MM.1S (cell line): ENCODE measurements at regions not wholly inside any gene's neighbourhood (a gene's known extent, or its start where the extent isn't known, plus 50 kb on each side); places are given as distances from the start of the nearest gene placed in this dataset.
"Not testable (repeated sequence)": the region's sequence is repeated elsewhere in the genome, so short reads cannot be mapped to it uniquely, and the experiment has no call there.

Experiments
- DNase-seq: peaks from one replicate; pipeline ENCODE4 v3.0.0-alpha.2; 2015
- H2AFZ ChIP-seq: fragments of 300-600 bp; sonication (generic); 2 replicates; pipeline ENCODE4 v1.6.0; 2016; ENCODE audit warnings: antibody characterized with exemption, low read length
- H3F3A ChIP-seq: fragments of 300-600 bp; sonication (generic); 2 replicates; pipeline ENCODE4 v1.6.1; 2016; ENCODE audit warnings: mild to moderate bottlenecking, antibody characterized with exemption, low read length, moderate library complexity, mixed read lengths; ENCODE audit not compliant: insufficient read depth
- H3K27ac ChIP-seq: fragments of 300-600 bp; sonication (generic); 2 replicates; pipeline ENCODE4 v1.5.1; 2016; ENCODE audit warnings: mild to moderate bottlenecking, low read length
- H3K27me3 ChIP-seq: fragments of 300-600 bp; sonication (generic); replicated peaks from 2 replicates; pipeline ENCODE4 v1.6.0; 2016; ENCODE audit warnings: low read length; ENCODE audit not compliant: insufficient read depth
- H3K36me3 ChIP-seq: fragments of 300-600 bp; sonication (generic); replicated peaks from 2 replicates; pipeline ENCODE4 v1.6.1; 2016; ENCODE audit warnings: mild to moderate bottlenecking, low read length, mixed read lengths; ENCODE audit not compliant: insufficient read depth
- H3K4me1 ChIP-seq: fragments of 300-600 bp; sonication (generic); 2 replicates; pipeline ENCODE4 v1.6.1; 2016; ENCODE audit warnings: low read length, mixed read lengths
- H3K4me2 ChIP-seq: fragments of 300-600 bp; sonication (generic); 2 replicates; pipeline ENCODE4 v1.6.0; 2016; ENCODE audit warnings: low read depth, low read length
- H3K4me3 ChIP-seq: fragments of 300-600 bp; sonication (generic); 2 replicates; pipeline ENCODE4 v1.5.1; 2016; ENCODE audit warnings: low read length, mixed read lengths
- H3K79me2 ChIP-seq: fragments of 300-600 bp; sonication (generic); 2 replicates; pipeline ENCODE4 v1.6.1; 2016; ENCODE audit warnings: mixed run types, low read length, mixed read lengths
- H3K9ac ChIP-seq: fragments of 300-600 bp; sonication (generic); 2 replicates; pipeline ENCODE4 v1.6.1; 2016; ENCODE audit warnings: low read length, mixed read lengths
- H3K9me2 ChIP-seq: fragments of 300-600 bp; sonication (generic); replicated peaks from 2 replicates; pipeline ENCODE4 v1.6.1; 2016; ENCODE audit warnings: mild to moderate bottlenecking, low read length, mixed read lengths; ENCODE audit not compliant: insufficient read depth
- H3K9me3 ChIP-seq: fragments of 300-600 bp; sonication (generic); replicated peaks from 2 replicates; pipeline ENCODE4 v1.6.1; 2016; ENCODE audit warnings: mild to moderate bottlenecking, low read length, mixed read lengths; ENCODE audit not compliant: insufficient read depth
- H4K20me1 ChIP-seq: fragments of 300-600 bp; sonication (generic); 2 replicates; pipeline ENCODE4 v1.6.1; 2016; ENCODE audit warnings: mild to moderate bottlenecking, low read length, moderate library complexity, mixed read lengths; ENCODE audit not compliant: insufficient read depth
- CTCF ChIP-seq: fragments of 300-600 bp; sonication (generic); IDR thresholded peaks from 2 replicates; pipeline ENCODE4 v1.5.1; 2016; ENCODE audit warnings: antibody characterized with exemption, low read length, mixed read lengths
- EZH2 ChIP-seq: fragments of 300-600 bp; sonication (generic); optimal IDR thresholded peaks from 2 replicates; pipeline ENCODE3; 2017; ENCODE audit warnings: low read depth, mild to moderate bottlenecking, antibody characterized with exemption, low read length, mixed read lengths
- EZH2phosphoT487 ChIP-seq: fragments of 300-600 bp; sonication (generic); IDR thresholded peaks from 2 replicates; pipeline ENCODE4 v1.6.1; 2018; ENCODE audit warnings: antibody characterized with exemption, low read length

- H3K4me1 ChIP-seq: no peaks in the 10 kb centered on the region
- TF ChIP-seq EZH2phosphoT487: no peak
- no peak for TF ChIP-seq EZH2
- no peak for TF ChIP-seq CTCF
- H3K27me3 ChIP-seq: 0 out of 2 replicates have a peak, but pooled peaks cover 3% of the 10 kb centered on the region
- no peak overlapping the region for H3K4me2 ChIP-seq
- no peaks in the 10 kb centered on the region for H3F3A ChIP-seq
- no peak overlapping the region for H2AFZ ChIP-seq
- H4K20me1 ChIP-seq: no peaks in the 10 kb centered on the region
- H3K79me2 ChIP-seq: no peaks in the 10 kb centered on the region
- no peaks in the 10 kb centered on the region for H3K9me2 ChIP-seq
- no peaks in the 10 kb centered on the region for H3K9me3 ChIP-seq
- H3K36me3 ChIP-seq: no peaks in the 10 kb centered on the region
- no peak overlapping the region for H3K9ac ChIP-seq
- no peak overlapping the region for H3K4me3 ChIP-seq
- DNase-seq: no peak
- no peak overlapping the region for H3K27ac ChIP-seq
Measured at GRCh38 chr1:157326173-157326859, 188.1 kb upstream of the ETV3 start.

- no peak overlapping the region for H3K27ac ChIP-seq
- DNase-seq: no peak
- no peaks in the 10 kb centered on the region for H3F3A ChIP-seq
- H3K4me1 ChIP-seq: no peaks in the 10 kb centered on the region
- H4K20me1 ChIP-seq: no peaks in the 10 kb centered on the region
- H3K27me3 ChIP-seq: 0 out of 2 replicates have a peak, but pooled peaks cover 3% of the 10 kb centered on the region
- H2AFZ ChIP-seq: no peak overlapping the region
- no peaks in the 10 kb centered on the region for H3K36me3 ChIP-seq
- no peaks in the 10 kb centered on the region for H3K9me3 ChIP-seq
- no peak overlapping the region for H3K4me3 ChIP-seq
- no peaks in the 10 kb centered on the region for H3K79me2 ChIP-seq
- no peaks in the 10 kb centered on the region for H3K9me2 ChIP-seq
- no peak overlapping the region for H3K9ac ChIP-seq
- TF ChIP-seq EZH2 (no peak), CTCF (no peak), EZH2phosphoT487 (no peak)
- H3K4me2 ChIP-seq: no peak overlapping the region
Measured at GRCh38 chr1:157325220-157325619, 187.0 kb upstream of the ETV3 start.

- H3K9me2 ChIP-seq, H3K4me2 ChIP-seq, H3K79me2 ChIP-seq, H2AFZ ChIP-seq, H3K4me3 ChIP-seq, H3F3A ChIP-seq, H3K9ac ChIP-seq, H4K20me1 ChIP-seq, DNase-seq, H3K36me3 ChIP-seq, H3K27ac ChIP-seq, H3K4me1 ChIP-seq, H3K27me3 ChIP-seq, H3K9me3 ChIP-seq: not testable (repeated sequence)
Measured at GRCh38 chr1:157321972-157322371, 183.8 kb upstream of the ETV3 start.

- no peak overlapping the region for H3K4me2 ChIP-seq
- no peak for DNase-seq
- H3K36me3 ChIP-seq: no peaks in the 10 kb centered on the region
- H3K4me3 ChIP-seq: no peak overlapping the region
- H3K9me3 ChIP-seq: no peaks in the 10 kb centered on the region
- H2AFZ ChIP-seq: no peak overlapping the region
- H3K9me2 ChIP-seq: no peaks in the 10 kb centered on the region
- no peaks in the 10 kb centered on the region for H3F3A ChIP-seq
- no peak for TF ChIP-seq EZH2phosphoT487
- TF ChIP-seq CTCF: no peak
- TF ChIP-seq EZH2: no peak
- no peaks in the 10 kb centered on the region for H3K79me2 ChIP-seq
- no peak overlapping the region for H3K9ac ChIP-seq
- 0 out of 2 replicates have a peak, but pooled peaks cover 3% of the 10 kb centered on the region for H3K27me3 ChIP-seq
- H3K4me1 ChIP-seq: no peaks in the 10 kb centered on the region
- H4K20me1 ChIP-seq: no peaks in the 10 kb centered on the region
- no peak overlapping the region for H3K27ac ChIP-seq
Measured at GRCh38 chr1:157319567-157319966, 181.4 kb upstream of the ETV3 start.

- H4K20me1 ChIP-seq, H3K9ac ChIP-seq, H3K4me3 ChIP-seq, H3K9me2 ChIP-seq, H3K4me2 ChIP-seq, DNase-seq, H3F3A ChIP-seq, H2AFZ ChIP-seq, H3K4me1 ChIP-seq, H3K27me3 ChIP-seq, H3K79me2 ChIP-seq, H3K36me3 ChIP-seq, H3K9me3 ChIP-seq, H3K27ac ChIP-seq: not testable (repeated sequence)
Measured at GRCh38 chr1:157317229-157317628, 179.0 kb upstream of the ETV3 start.
